ENCODE measurements at regions not wholly inside any gene's neighbourhood (a gene's known extent, or its start where the extent isn't known, plus 50 kb on each side); places are given as distances from the start of the nearest gene placed in this dataset.

GRCh38 chr18:8519102-8519501 is 90.1 kb upstream of the RAB12 start:
- no CpG with 5 or more reads among the region's 2 CpGs for WGBS, 2 experiments (ENCODE audit: extremely low coverage in 2 of 2, insufficient read length in 1 of 2)
- Histone ChIP-seq H3K27me3 (ENCODE audit: control insufficient read depth, insufficient read depth, low read length) (peaks cover 19% of the 10 kb centered on the region), H4K5ac (ENCODE audit: low read depth, low read length) (no peak overlapping the region), H3K79me1 (ENCODE audit: low read depth in 1 of 2, low read length in 2 of 2) (no peaks in the 10 kb centered on the region), H4K91ac (ENCODE audit: insufficient read depth, low read depth, low read length) (no peak overlapping the region), H4K20me1 (ENCODE audit: insufficient read depth, low read length) (no peaks in the 10 kb centered on the region), H3K4me3 (ENCODE audit: insufficient read depth, low read depth, low read length) (no peak overlapping the region), H3K23ac (ENCODE audit: low read depth, low read length) (no peak overlapping the region), H4K8ac (ENCODE audit: low read depth in 2 of 2, low read length in 2 of 2) (no peak overlapping the region), H2AFZ (replicated peaks; ENCODE audit: low read length, poor library complexity) (no peak overlapping the region), H3K4me2 (ENCODE audit: low read depth, low read length) (no peak overlapping the region), H3K27ac (ENCODE audit: insufficient read depth, low read length) (no peak overlapping the region), H2BK5ac (ENCODE audit: low read depth, low read length, poor library complexity, severe bottlenecking) (no peak overlapping the region), H2BK15ac (ENCODE audit: low read depth, low read length) (no peak overlapping the region), H3K9me3 (ENCODE audit: control insufficient read depth, insufficient read depth, low read length) (no peaks in the 10 kb centered on the region), H2AK5ac (ENCODE audit: low read depth, low read length) (no peak overlapping the region), H2BK20ac (ENCODE audit: low read depth, low read length) (no peak overlapping the region), H3K18ac (ENCODE audit: low read depth, low read length) (no peak overlapping the region), H3K56ac (ENCODE audit: extremely low read depth, insufficient read depth, low read length) (no peak overlapping the region), H3K9ac (ENCODE audit: low read depth, low read length) (no peak overlapping the region), H2BK120ac (ENCODE audit: low read depth, low read length) (no peak overlapping the region), H3K4ac (ENCODE audit: low read depth, low read length) (no peak overlapping the region), H3K14ac (replicated peaks; ENCODE audit: low read depth, low read length) (no peak overlapping the region), H2AK9ac (replicated peaks; ENCODE audit: low read depth, low read length, poor library complexity) (no peak overlapping the region), H3K36me3 (ENCODE audit: control insufficient read depth, insufficient read depth, low read length) (no peaks in the 10 kb centered on the region), H3K4me1 (ENCODE audit: control insufficient read depth, insufficient read depth, low read length) (no peaks in the 10 kb centered on the region), H3K9me1 (ENCODE audit: insufficient read depth, low read length) (no peaks in the 10 kb centered on the region)
- CTCF ChIA-PET: no interaction called here
- POLR2A ChIA-PET (ENCODE audit: unreplicated experiment): no interaction called here
- no TSS peak for BruUV-seq (replicated peaks)
- DNase-seq (no peak), ATAC-seq (ENCODE audit: low read depth) (no peak)
- dilution Hi-C loops (cut with HindIII; ENCODE audit: low sequenced_read_pairs, unreplicated experiment): no loop called here
- intact Hi-C loops (cut with micrococcal nuclease): no loop called here
- in situ Hi-C loops (cut with MboI; ENCODE audit: low sequenced_read_pairs): no loop called here
- TF ChIP-seq SMC3 (IDR thresholded peaks at IDR 0.05; ENCODE audit: low read depth, low read length) (no peak), BHLHE40 (IDR thresholded peaks at IDR 0.05; ENCODE audit: low read depth, low read length) (no peak), MXI1 (IDR thresholded peaks at IDR 0.05; ENCODE audit: borderline replicate concordance, low read depth, low read length) (no peak), NFE2L2 (IDR thresholded peaks at IDR 0.05; ENCODE audit: low read depth, low read length) (no peak)
